Non-pigmented ciliary epithelial cell (primary cell): ENCODE measurements at regions not wholly inside any gene's neighbourhood (a gene's known extent, or its start where the extent isn't known, plus 50 kb on each side); places are given as distances from the start of the nearest gene placed in this dataset.
"Not testable (repeated sequence)": the region's sequence is repeated elsewhere in the genome, so short reads cannot be mapped to it uniquely, and the experiment has no call there.

ENCODE experiments used
- DNase-seq: peaks from one replicate; pipeline ENCODE4 v3.0.0-alpha.2; 2010; ENCODE audit warnings: low read depth

GRCh38 chr10:64320448-64320847 lies 799.2 kb downstream of the REEP3 start:
- DNase-seq, result no peak

DNA sequence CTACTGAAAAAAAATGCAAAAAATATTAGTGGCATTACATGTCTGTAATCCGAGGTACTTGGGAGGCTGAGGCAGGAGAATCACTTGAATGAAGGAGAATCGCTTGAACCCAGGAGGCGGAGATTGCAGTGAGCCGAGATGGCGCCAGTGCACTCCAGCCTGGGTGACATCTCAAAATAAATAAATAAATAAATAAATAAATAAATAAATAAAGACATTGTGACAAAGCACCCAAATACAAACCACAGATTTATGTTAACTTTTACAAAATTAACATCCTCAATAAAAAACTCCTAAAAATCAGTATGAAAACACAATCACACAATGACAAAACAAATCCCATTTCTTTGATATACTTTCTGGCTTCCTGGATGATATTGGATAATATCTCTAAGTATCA lies 808.3 kb downstream of the REEP3 start:
- DNase-seq, result no peak

- DNase-seq, result no peak
Measured at GRCh38 chr10:64332551-64332950, 811.4 kb downstream of the REEP3 start.

DNA sequence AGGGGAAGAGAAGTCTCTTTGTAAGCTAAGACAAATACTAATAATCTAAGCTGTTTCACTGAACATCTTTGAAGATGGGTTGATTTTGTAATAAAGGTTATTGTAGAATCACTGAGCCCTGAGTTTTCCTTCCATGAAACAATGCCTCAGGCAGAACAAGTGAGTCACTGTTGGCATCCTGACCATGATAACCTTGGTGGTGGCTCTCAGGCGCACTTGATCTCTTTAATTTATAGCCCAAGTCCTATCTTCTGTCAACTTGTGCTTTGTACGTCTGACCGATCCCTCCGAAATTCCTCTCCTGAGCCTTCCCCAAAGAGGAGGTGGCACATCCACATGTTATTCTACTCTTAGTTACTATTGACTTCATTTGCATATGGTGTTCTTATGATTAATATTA lies 812.9 kb downstream of the REEP3 start:
- DNase-seq, result no peak

DNA sequence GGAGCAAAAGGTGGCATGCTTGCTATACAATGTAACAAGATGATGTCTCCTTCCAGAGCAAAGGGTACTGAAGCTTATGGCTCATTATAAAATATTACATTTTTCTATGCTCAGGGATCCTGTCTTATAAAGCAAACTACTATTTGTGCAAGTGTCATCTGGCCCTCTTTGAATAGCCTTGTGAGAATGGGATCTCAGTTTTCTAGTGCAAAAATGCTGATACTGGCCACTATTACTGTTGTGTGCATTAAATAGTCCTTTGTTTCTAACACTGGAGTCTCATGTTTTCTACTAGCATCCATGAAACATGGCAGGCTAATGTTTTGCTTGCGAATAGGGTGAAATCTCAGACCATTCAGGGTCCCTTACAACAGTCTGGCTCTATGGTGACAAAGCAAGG lies 823.0 kb downstream of the REEP3 start:
- DNase-seq, result no peak

GRCh38 chr10:64345856-64346255 lies 824.7 kb downstream of the REEP3 start:
- no peak for DNase-seq

DNA sequence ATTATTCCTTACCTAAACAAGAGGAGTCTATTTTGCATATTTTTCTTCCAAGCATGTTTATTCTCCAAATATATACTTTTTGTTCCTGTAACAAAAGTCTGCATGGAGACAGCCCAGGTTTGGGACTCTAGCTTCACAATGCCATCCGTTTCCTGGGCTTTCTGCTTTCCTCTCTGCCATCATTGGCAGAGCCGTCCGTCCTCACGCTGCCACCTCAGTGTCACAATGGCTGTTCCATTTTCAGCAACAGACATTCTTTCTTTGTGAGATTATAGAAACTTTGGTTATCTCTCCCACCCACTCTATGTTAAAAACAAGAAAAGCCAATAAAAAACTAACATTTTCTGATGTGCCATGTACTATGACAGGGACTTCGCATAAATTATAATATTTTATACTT lies 825.2 kb downstream of the REEP3 start:
- no peak for DNase-seq

- DNase-seq, result no peak
Measured at GRCh38 chr10:64350665-64351064, 829.5 kb downstream of the REEP3 start.

DNA sequence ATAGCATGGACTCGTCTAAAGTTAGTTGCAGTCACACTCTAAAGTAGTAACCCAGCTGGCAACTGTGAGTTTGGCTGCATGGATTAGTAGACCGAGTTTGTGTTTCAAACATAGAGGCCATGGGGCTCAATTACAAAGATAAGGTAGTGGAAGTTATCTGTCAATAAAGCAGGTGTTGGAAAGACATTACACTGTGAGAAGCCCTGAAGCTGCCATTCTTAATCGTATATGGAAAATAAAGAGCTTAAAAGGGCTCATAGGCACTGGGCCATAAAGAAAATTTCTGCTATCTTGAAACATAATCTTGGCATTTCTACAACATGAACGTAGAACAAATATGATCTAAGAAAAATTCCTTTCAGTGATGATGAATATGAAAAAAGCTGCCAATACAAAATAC lies 837.7 kb downstream of the REEP3 start:
- DNase-seq, result no peak

- not testable (repeated sequence) for DNase-seq
Measured at GRCh38 chr10:64360240-64360639, 839.0 kb downstream of the REEP3 start.

DNA sequence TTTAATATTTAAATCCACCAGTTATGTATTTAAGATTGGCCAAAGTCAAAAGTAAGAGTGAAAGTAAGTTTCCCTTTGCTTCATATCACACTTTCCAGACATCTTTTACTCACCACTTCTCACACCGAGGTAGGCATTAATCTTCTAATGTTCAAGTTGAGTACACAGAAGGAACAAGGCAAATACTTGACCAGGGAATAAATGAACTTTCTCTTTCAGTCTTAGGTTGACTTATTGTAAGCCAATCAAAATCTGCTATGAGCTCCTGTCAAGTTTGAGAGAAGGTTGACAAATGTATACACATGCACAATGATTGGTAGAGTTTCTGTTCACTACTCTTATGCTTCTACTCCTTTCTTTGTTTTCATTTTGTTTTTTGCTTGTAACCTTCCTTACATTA lies 842.5 kb downstream of the REEP3 start:
- DNase-seq, result no peak

DNA sequence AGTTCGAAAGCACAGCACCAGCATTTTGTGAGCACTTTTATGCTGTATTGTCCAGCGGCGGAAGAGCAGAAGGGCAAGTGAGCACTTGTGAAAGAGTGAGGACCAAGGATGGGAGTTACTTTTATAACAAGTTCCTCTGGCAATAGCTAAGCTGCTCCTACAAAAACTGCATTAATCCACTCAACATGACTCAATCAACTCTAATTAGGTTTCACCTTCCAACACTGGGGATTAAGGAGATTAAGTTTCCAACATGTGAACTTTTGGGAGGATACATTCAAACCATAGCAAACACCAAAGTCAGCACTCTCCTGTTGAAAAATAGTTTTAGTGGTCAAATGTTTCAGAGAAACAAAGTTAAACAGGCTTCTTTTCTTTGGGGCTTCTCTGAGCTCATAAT lies 844.5 kb downstream of the REEP3 start:
- no peak for DNase-seq

GRCh38 chr10:64368298-64368697 lies 847.1 kb downstream of the REEP3 start:
- DNase-seq, result no peak

DNA sequence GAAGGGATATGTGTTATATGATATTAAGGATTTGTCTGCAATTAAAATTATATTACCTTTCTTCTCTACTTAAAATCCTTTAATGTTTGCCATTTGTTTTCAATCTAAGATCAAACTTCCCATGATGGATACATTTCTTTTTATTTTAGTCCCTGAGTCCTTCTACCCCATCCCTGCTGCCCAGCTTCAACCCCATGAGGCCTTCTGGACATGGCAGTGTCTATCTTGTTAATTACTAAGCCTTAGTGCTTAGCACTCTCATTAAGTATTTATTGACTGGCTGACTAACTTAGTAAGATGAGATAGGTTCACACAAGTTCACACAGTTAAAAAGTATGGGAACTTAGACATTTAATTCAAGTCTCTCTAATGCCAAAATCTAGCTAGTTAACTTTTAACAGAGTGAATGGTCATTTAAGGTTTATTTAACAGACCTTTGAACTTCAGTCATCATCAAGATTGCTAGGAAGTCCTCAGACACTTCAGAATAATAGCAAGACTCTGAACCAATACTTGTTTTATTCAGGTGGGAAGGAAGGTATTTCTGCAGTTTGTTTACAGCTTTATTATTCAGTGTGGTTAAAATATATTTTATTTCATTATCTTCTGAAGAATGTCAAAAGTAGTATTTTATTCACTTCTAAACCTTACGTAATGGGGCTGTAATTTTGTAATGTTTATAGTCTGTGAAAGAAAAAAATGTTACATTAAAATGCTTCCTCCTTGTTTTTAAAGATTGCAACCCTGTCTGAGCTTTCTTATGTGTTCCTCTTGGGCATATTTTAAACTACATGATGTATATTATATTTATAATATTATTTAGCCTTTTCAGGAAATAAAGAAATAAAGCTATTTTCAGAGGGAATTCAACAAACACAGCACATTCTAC lies 848.9 kb downstream of the REEP3 start:
- no peak for DNase-seq

- DNase-seq, result no peak
Measured at GRCh38 chr10:64374346-64374745, 853.1 kb downstream of the REEP3 start.

GRCh38 chr10:64376167-64376566 lies 855.0 kb downstream of the REEP3 start:
- DNase-seq, result no peak

DNA sequence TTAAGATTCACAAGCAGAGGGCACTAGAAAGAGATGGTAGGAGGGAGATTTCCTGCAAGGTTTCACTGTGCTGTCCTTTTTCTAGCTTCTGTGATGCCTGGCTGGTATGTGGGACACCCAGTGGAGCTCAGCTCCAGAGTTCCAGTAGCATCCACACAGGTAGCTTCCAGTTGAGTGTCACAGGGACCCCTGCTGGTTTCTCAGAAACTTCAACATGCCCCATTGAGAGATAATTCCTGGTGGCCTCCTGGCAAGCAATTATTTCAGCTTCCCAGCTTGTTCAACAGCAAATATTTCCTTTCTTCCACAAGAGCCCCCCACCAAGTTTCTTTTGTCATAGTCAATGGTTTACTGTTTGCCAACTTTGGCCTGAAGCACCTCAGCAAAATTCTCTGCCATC lies 858.7 kb downstream of the REEP3 start:
- no peak for DNase-seq

DNA sequence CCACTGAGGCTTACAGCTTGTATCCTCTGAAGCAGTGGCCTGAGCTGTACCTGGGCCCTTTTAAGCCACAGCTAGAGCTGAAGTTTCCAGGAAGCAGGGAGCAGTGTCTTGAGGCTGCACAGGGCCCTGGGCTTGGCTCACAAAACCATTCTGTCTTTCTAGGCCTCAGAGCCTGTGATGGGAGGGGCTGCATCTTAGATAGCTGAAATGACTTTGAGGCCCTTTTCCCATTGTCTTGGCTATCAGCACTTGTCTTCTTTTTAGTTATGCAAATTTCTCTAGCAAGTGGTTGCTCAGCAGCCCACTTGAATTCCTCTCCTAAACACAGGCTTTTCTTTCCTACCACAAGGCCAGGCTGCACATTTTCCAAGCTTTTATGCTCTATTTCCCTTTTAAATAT lies 864.2 kb downstream of the REEP3 start:
- no peak for DNase-seq

DNA sequence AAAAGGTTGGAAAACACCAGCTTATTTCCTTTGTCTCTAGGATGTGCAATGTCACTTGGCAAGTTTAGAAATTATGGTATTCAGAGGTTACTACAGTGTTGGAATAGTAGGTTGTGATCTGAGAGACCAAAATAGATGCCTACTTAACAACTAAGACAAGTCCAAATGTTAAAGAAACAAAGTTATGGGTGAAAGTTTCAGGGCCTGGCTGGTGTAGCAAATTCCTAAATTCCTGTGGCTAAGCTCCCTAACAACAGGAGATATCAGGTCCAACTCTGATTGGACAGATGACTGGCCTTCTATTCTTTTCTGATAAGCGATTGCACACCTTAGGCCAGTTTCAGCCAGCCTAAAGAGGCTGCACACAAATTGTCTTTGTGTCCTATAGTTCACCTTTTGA lies 873.5 kb downstream of the REEP3 start:
- DNase-seq, result peak; percentile 19

DNA sequence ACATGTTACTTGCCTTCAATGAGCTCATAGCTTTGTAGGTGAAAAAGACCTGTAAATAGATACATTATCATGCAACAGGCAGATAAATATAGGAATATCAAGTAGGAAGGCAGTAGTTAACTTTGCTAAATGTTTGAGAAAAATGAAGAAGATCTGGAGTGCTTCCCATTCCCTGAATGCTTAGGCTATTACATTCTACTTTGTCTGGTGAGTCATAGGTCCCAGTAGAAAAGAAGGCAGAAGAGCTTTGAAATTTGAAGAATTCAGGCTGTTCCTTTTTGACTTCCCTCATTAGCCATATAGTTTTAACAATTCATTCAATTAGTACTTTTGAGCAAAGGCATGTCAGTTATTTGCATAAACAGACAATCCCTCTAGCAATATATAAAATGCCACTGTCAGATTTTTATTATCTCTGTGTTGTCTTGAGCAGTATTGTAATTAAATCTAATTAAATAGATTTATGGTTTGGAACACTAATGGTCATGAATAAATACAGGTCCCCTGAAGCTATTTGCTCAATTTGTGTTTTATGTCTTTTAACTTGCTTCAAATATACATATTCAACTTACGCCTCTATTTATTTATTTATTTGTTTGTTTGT lies 875.0 kb downstream of the REEP3 start:
- peak; percentile 24 for DNase-seq

DNA sequence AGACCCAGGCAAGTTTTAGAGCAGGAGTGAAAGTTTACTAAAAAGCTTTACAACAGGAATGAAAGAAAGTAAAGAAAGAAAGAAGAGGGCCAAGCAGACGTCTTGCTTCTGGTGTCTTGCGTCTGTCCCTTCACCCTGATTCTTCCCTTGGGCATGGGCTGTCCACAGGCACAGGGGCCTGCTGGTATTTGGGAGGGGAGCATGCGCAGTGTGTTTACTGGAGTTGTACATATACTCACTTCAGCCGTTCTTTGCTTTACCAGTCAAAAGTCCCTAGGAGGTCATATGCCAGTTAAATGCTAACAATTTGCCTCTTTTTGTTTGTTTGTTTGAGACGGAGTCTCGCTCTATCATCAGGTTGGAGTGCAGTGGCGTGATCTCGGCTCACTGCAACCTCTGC lies 875.9 kb downstream of the REEP3 start:
- no peak for DNase-seq

GRCh38 chr10:64408391-64409183 lies 887.4 kb downstream of the REEP3 start:
- DNase-seq, result no peak

GRCh38 chr10:64409349-64409748 lies 888.1 kb downstream of the REEP3 start:
- DNase-seq, result no peak
